A673 (cell line): ENCODE measurements at regions not wholly inside any gene's neighbourhood (a gene's known extent, or its start where the extent isn't known, plus 50 kb on each side); places are given as distances from the start of the nearest gene placed in this dataset.

ENCODE experiments used
- EZH2 ChIP-seq: fragments of 200-600 bp; sonication (generic); IDR thresholded peaks from 2 replicates; pipeline ENCODE4 v1.6.1; 2017; ENCODE audit warnings: borderline replicate concordance, low read depth, mild to moderate bottlenecking, mixed read lengths, antibody characterized with exemption, low read length; ENCODE audit not compliant: poor library complexity, severe bottlenecking
- TF ChIP-seq, protein P1 (sequence below): fragments of 300-800, 200-600 bp; sonication (generic); conservative IDR thresholded peaks from 2 replicates; pipeline ENCODE4 v1.5.1; 2017; ENCODE audit warnings: low read depth, mild to moderate bottlenecking, antibody characterized with exemption, low read length, moderate library complexity, mixed read lengths

DNA sequence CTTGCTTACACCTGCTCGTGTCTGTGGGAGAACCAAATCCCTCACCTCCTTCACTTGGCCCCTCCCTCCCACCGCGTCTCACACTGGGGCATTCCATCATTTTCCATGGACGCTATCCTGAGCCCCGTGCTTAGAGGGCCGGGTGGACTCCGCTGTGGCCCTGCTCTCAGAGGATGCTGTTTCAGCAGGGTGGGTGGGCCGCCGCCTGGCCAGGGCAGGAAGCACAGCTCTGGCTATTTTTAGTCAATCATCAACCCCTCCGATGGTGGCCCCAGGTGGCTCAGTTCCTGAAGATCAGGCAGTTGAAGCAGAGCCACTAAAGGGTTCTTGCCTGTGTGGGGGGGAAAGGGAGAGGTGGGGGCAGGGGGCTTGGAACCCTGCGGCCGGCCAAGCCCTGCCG, 230.3 kb downstream of the ENGASE start:
- TF ChIP-seq, protein P1, sequence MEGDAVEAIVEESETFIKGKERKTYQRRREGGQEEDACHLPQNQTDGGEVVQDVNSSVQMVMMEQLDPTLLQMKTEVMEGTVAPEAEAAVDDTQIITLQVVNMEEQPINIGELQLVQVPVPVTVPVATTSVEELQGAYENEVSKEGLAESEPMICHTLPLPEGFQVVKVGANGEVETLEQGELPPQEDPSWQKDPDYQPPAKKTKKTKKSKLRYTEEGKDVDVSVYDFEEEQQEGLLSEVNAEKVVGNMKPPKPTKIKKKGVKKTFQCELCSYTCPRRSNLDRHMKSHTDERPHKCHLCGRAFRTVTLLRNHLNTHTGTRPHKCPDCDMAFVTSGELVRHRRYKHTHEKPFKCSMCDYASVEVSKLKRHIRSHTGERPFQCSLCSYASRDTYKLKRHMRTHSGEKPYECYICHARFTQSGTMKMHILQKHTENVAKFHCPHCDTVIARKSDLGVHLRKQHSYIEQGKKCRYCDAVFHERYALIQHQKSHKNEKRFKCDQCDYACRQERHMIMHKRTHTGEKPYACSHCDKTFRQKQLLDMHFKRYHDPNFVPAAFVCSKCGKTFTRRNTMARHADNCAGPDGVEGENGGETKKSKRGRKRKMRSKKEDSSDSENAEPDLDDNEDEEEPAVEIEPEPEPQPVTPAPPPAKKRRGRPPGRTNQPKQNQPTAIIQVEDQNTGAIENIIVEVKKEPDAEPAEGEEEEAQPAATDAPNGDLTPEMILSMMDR: no peak
- no peak for TF ChIP-seq EZH2
